ENCODE measurements at regions not wholly inside any gene's neighbourhood (a gene's known extent, or its start where the extent isn't known, plus 50 kb on each side); places are given as distances from the start of the nearest gene placed in this dataset.

- Histone ChIP-seq H3K9me3 (ENCODE audit: severe bottlenecking) (no peaks in the 10 kb centered on the region), H3K4me3 (ENCODE audit: severe bottlenecking) (no peak overlapping the region), H3K27ac (ENCODE audit: poor library complexity, severe bottlenecking) (peak overlapping the region; percentile 69), H3K27me3 (ENCODE audit: insufficient read depth, poor library complexity, severe bottlenecking) (no peaks in the 10 kb centered on the region), H3K4me1 (ENCODE audit: insufficient read depth, poor library complexity, severe bottlenecking) (peaks cover 9% of the 10 kb centered on the region), H3K36me3 (ENCODE audit: low read depth) (no peaks in the 10 kb centered on the region)
- ATAC-seq (ENCODE audit: low read depth) (no peak), DNase-seq (ENCODE audit: low spot score) (no peak)
- no peak for TF ChIP-seq CTCF (IDR thresholded peaks at IDR 0.05; ENCODE audit: poor library complexity, severe bottlenecking)
These were observed 108.4 kb upstream of the LDAH start for GRCh38 chr2:20931346-20931745.

GRCh38 chr2:20930928-20931327 is 108.0 kb upstream of the LDAH start:
- no peak for DNase-seq (ENCODE audit: low spot score)
- Histone ChIP-seq H3K27me3 (ENCODE audit: insufficient read depth, poor library complexity, severe bottlenecking) (no peaks in the 10 kb centered on the region), H3K9me3 (ENCODE audit: severe bottlenecking) (no peaks in the 10 kb centered on the region), H3K36me3 (ENCODE audit: low read depth) (no peaks in the 10 kb centered on the region), H3K4me1 (ENCODE audit: insufficient read depth, poor library complexity, severe bottlenecking) (peaks cover 9% of the 10 kb centered on the region), H3K4me3 (ENCODE audit: severe bottlenecking) (no peak overlapping the region), H3K27ac (ENCODE audit: poor library complexity, severe bottlenecking) (peak overlapping the region; percentile 69)
- TF ChIP-seq CTCF (IDR thresholded peaks at IDR 0.05; ENCODE audit: poor library complexity, severe bottlenecking): no peak
- peak; percentile 98 for ATAC-seq (ENCODE audit: low read depth)

DNA sequence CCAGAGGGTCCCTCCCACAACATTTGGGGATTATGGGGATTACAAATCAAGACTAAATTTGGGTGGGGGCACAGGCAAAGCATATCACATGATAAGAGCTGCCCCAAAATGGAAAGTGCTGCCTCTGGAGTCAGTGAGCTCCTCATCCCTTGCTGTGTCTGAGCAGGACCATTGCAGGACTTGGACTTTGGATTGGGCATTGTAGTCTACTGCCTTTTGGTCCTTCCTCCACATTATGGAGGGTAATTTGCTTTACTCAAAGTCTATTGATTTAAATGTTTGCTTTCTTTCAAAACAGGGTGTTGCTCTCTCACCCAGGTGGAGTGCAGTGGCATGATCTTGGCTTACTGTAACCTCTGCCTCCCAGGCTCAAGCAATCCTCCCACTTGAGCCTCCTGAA is 106.8 kb upstream of the LDAH start:
- no peak for TF ChIP-seq CTCF (IDR thresholded peaks at IDR 0.05; ENCODE audit: poor library complexity, severe bottlenecking)
- H3K4me1 ChIP-seq (ENCODE audit: insufficient read depth, poor library complexity, severe bottlenecking): peaks cover 9% of the 10 kb centered on the region
- no peaks in the 10 kb centered on the region for H3K27me3 ChIP-seq (ENCODE audit: insufficient read depth, poor library complexity, severe bottlenecking)
- DNase-seq (ENCODE audit: low spot score) (no peak), ATAC-seq (ENCODE audit: low read depth) (no peak)
- no peaks in the 10 kb centered on the region for H3K9me3 ChIP-seq (ENCODE audit: severe bottlenecking)
- H3K4me3 ChIP-seq (ENCODE audit: severe bottlenecking): no peak overlapping the region
- H3K36me3 ChIP-seq (ENCODE audit: low read depth): no peaks in the 10 kb centered on the region
- H3K27ac ChIP-seq (ENCODE audit: poor library complexity, severe bottlenecking): no peak overlapping the region

DNA sequence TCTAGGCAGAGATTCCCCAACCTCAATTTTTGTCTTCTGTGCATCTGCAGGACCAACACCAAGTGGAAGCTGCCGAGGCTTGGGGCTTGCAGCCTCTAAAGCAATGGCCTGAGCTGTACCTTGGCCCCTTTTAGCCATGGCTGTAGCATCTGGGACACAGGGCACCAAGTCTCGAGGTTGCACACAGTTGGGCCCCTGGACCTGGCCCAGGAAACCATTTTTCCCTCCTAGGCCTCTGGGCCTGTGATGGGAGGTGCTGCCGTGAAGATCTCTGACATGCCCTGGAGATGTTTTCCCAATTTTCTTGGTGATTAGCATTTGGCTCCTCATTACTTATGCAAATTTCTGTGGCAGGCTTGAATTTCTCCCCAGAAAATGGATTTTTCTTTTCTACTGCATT is 105.7 kb upstream of the LDAH start:
- H3K4me1 ChIP-seq (ENCODE audit: insufficient read depth, poor library complexity, severe bottlenecking): peaks cover 9% of the 10 kb centered on the region
- no peaks in the 10 kb centered on the region for H3K9me3 ChIP-seq (ENCODE audit: severe bottlenecking)
- ATAC-seq (ENCODE audit: low read depth): no peak
- H3K27ac ChIP-seq (ENCODE audit: poor library complexity, severe bottlenecking): no peak overlapping the region
- H3K36me3 ChIP-seq (ENCODE audit: low read depth): no peaks in the 10 kb centered on the region
- no peak for TF ChIP-seq CTCF (IDR thresholded peaks at IDR 0.05; ENCODE audit: poor library complexity, severe bottlenecking)
- DNase-seq (ENCODE audit: low spot score): no peak
- H3K27me3 ChIP-seq (ENCODE audit: insufficient read depth, poor library complexity, severe bottlenecking): no peaks in the 10 kb centered on the region
- H3K4me3 ChIP-seq (ENCODE audit: severe bottlenecking): no peak overlapping the region

DNA sequence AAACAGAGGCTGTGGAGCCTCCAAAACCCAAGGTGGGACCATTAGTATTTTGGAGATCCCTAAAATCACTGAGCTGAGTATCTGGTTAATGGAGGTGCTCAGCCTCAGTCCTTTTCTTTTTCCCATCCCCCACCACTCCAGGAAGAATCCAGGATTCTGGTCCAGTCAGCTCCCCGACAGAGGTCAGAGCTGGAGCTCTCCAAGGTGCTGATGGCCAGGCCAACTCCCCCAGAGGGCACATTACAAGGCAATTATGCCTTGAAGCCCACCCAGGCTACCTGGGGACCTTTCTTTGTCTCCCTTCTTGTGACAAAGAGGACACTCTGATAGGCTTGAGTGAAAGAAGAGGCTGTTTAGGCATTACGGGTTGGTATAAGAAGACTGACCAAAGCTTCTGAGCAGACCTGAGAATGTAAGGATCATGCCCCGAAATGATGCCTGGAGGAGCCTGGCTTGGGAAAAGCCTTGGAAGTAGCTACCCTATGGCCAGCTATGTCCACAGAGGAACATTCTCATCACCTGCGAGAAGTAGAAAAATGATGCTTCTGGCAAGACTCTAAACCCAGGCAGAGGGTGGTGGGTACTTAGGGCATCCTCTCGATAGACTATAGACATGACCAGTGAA is 102.5 kb upstream of the LDAH start:
- no peak overlapping the region for H3K27ac ChIP-seq (ENCODE audit: poor library complexity, severe bottlenecking)
- H3K4me3 ChIP-seq (ENCODE audit: severe bottlenecking): no peak overlapping the region
- H3K36me3 ChIP-seq (ENCODE audit: low read depth): no peaks in the 10 kb centered on the region
- TF ChIP-seq CTCF (IDR thresholded peaks at IDR 0.05; ENCODE audit: poor library complexity, severe bottlenecking): no peak
- no peaks in the 10 kb centered on the region for H3K9me3 ChIP-seq (ENCODE audit: severe bottlenecking)
- no peaks in the 10 kb centered on the region for H3K4me1 ChIP-seq (ENCODE audit: insufficient read depth, poor library complexity, severe bottlenecking)
- DNase-seq (ENCODE audit: low spot score) (no peak), ATAC-seq (ENCODE audit: low read depth) (no peak)
- H3K27me3 ChIP-seq (ENCODE audit: insufficient read depth, poor library complexity, severe bottlenecking): no peaks in the 10 kb centered on the region

All from RWPE2 (cell line).